Gastrocnemius medialis (tissue), 4 donors: ENCODE measurements at regions not wholly inside any gene's neighbourhood (a gene's known extent, or its start where the extent isn't known, plus 50 kb on each side); places are given as distances from the start of the nearest gene placed in this dataset.

Experiments
- ATAC-seq, 2 donors: fragments of 150-250 bp; one replicate each; pipeline ENCODE4 v1.9.1; 2016
- DNase-seq, 2 donors: peaks; one replicate each; pipeline ENCODE4 v3.0.0-alpha.2; 2019
- H3K27ac ChIP-seq, 4 donors: fragments of 200-600 bp; sonication (generic); 1 replicate in 1 of 4; 2 replicates in 3 of 4; pipeline ENCODE4 v1.5.1; 2016 to 2018; ENCODE audit warnings: mild to moderate bottlenecking in 2 of 4, moderate library complexity in 1 of 4
- H3K27me3 ChIP-seq, 3 donors: fragments of 200-600 bp; sonication (generic) in 2 of 3; 1 replicate in 1 of 3; 2 replicates in 2 of 3; pipeline versions ENCODE4 v1.5.1 to v1.6.0; 2016 to 2019; ENCODE audit warnings: mild to moderate bottlenecking in 1 of 3, moderate library complexity in 1 of 3
- H3K36me3 ChIP-seq, 2 donors: fragments of 200-600 bp; sonication (generic) in 1 of 2; one replicate each; pipeline ENCODE4 v1.5.1; 2017 to 2018
- H3K4me1 ChIP-seq, 2 donors: fragments of 200-600 bp; sonication (generic) in 1 of 2; one replicate each; pipeline ENCODE4 v1.5.1; 2016 to 2017; ENCODE audit warnings: mild to moderate bottlenecking in 2 of 2
- H3K4me3 ChIP-seq, 4 donors: fragments of 200-600 bp; sonication (generic) in 3 of 4; 1 replicate in 1 of 4; 2 replicates in 3 of 4; pipeline ENCODE4 v1.5.1; 2016 to 2019; ENCODE audit warnings: mild to moderate bottlenecking in 2 of 4
- H3K9me3 ChIP-seq, 3 donors: fragments of 200-600 bp; sonication (generic) in 2 of 3; 1 replicate in 1 of 3; 2 replicates in 2 of 3; pipeline ENCODE4 v1.5.1; 2016 to 2019
- POLR2A ChIP-seq, 2 donors: fragments of 450-650 bp; IDR thresholded peaks; one replicate each; pipeline ENCODE4 v1.6.1; 2017; ENCODE audit warnings: antibody characterized with exemption in 2 of 2, mild to moderate bottlenecking in 2 of 2, moderate library complexity in 2 of 2
- in situ Hi-C, 4 donors: fragments of 200-750 bp; cut with MboI; loops; one replicate each; pipeline versions ENCODE4 v1.15.0 to v1.8.0; 2017; ENCODE audit warnings: low sequenced_read_pairs in 4 of 4
- intact Hi-C: fragments of 100-400 bp; cut with DNase I; formaldehyde crosslinking; loops from one replicate; pipeline ENCODE4 v1.15.1; 2023; ENCODE audit warnings: low total_unique reads
- TF ChIP-seq, protein P1 (sequence below), 5 experiments: fragments of 450-650 bp in 3 of 5; fragments of 200-600 bp in 2 of 5; sonication (generic) in 2 of 5; IDR thresholded peaks in 4 of 5; conservative IDR thresholded peaks in 1 of 5; 1 replicate in 4 of 5; 2 replicates in 1 of 5; pipeline ENCODE4 v1.5.1; 2016 to 2019; ENCODE audit warnings: antibody characterized with exemption in 5 of 5, mild to moderate bottlenecking in 3 of 5, moderate library complexity in 3 of 5

DNA sequence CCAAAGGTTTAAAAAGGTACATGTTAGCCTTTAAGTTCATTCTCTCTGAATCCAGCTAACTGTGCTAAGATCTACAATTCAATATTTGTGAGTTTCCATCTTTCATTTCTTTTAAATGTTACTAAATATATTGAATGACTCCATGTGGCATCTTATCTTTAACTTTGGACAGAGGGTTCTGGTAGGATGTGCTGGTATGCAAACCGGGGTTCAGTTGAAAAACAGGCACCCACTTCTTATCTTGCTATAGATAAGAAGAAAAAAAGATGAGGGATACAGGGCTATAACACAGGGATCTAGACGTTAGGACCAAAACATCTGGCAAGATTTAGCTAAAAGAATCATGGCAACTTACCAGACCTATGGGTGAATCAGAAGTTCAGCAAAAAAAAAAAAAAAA is 538.3 kb downstream of the EDEM1 start:
- TF ChIP-seq, protein P1, sequence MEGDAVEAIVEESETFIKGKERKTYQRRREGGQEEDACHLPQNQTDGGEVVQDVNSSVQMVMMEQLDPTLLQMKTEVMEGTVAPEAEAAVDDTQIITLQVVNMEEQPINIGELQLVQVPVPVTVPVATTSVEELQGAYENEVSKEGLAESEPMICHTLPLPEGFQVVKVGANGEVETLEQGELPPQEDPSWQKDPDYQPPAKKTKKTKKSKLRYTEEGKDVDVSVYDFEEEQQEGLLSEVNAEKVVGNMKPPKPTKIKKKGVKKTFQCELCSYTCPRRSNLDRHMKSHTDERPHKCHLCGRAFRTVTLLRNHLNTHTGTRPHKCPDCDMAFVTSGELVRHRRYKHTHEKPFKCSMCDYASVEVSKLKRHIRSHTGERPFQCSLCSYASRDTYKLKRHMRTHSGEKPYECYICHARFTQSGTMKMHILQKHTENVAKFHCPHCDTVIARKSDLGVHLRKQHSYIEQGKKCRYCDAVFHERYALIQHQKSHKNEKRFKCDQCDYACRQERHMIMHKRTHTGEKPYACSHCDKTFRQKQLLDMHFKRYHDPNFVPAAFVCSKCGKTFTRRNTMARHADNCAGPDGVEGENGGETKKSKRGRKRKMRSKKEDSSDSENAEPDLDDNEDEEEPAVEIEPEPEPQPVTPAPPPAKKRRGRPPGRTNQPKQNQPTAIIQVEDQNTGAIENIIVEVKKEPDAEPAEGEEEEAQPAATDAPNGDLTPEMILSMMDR (IDR thresholded peaks at IDR 0.05 in 4 of 5, conservative IDR thresholded peaks at IDR 0.05 in 1 of 5): no peak
- ATAC-seq (no peak), DNase-seq (no peak)
- no peaks in the 10 kb centered on the region for H3K9me3 ChIP-seq
- H3K4me1 ChIP-seq: no peaks in the 10 kb centered on the region
- no peak overlapping the region for H3K27ac ChIP-seq
- H3K4me3 ChIP-seq: no peak overlapping the region
- intact Hi-C loops: no loop called here
- H3K27me3 ChIP-seq: no peaks in the 10 kb centered on the region
- in situ Hi-C loops: no loop called here
- H3K36me3 ChIP-seq: no peaks in the 10 kb centered on the region

DNA sequence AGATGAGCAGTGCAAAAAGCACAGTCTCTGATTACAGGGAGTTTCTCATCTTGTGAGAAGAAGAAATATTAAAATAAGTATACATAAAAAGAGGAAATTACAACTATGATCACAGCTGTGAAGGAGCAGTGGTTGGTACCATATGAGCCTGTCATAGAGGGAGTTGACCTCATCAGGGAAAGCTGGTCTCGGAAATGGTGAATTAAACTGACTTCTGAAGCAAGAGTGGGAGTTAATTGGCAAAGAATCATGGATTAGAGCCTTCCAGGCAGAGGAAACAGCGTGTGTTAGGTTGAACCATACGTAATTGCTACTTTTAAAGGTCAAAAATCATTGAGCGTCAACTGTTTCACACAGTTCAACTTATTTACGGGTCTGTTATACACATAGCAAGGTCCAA is 539.1 kb downstream of the EDEM1 start:
- Histone ChIP-seq H3K4me3 (no peak overlapping the region), H3K36me3 (no peaks in the 10 kb centered on the region), H3K4me1 (no peaks in the 10 kb centered on the region), H3K27ac (no peak overlapping the region), H3K27me3 (no peaks in the 10 kb centered on the region), H3K9me3 (no peaks in the 10 kb centered on the region)
- no peak for DNase-seq
- intact Hi-C loops: no loop called here
- in situ Hi-C loops: no loop called here
- ATAC-seq: no peak
- no peak for TF ChIP-seq POLR2A (IDR thresholded peaks at IDR 0.05)
- TF ChIP-seq, protein P1 (IDR thresholded peaks at IDR 0.05 in 4 of 5, conservative IDR thresholded peaks at IDR 0.05 in 1 of 5): no peak

DNA sequence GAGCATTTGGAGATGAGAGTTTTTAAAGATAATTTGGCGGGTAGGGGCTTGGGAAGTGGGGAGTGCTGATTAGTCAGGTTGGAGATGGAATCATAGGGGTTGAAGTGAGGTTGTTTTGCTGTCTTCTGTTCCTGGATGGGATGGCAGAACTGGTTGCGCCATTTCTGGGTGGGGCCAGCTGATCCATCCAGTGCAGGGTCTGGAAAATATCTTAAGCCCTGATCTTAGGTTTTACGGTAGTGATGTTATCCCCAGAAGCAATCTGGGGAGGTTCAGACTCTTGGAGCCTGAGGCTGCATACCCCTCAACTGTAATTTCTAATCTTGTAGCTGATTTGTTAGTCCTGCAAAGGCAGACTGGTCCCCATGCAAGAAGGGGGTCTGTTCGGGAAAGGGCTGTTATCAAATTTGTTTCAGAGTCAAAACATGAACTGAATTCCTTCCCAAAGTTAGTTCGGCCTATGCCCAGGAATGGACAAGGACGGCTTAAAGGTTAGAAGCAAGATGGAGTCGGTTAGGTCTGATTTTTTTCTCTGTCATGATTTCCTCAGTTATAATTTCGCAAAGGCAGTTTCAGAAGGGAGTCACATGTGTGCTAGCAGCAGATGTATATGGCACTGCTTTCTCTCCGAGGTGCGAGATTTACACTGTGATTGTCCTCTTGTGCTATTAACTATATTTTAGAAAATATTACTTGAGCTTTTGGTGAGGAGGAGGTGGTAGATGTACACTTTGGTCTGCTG is 540.4 kb downstream of the EDEM1 start:
- in situ Hi-C loops (no loop called here), intact Hi-C loops (no loop called here)
- Histone ChIP-seq H3K4me1 (no peaks in the 10 kb centered on the region), H3K4me3 (no peak overlapping the region), H3K9me3 (no peaks in the 10 kb centered on the region), H3K27me3 (no peaks in the 10 kb centered on the region), H3K27ac (no peak overlapping the region), H3K36me3 (no peaks in the 10 kb centered on the region)
- TF ChIP-seq, protein P1 (IDR thresholded peaks at IDR 0.05 in 4 of 5, conservative IDR thresholded peaks at IDR 0.05 in 1 of 5): no peak
- no peak for TF ChIP-seq POLR2A (IDR thresholded peaks at IDR 0.05)
- no peak for ATAC-seq
- no peak for DNase-seq

DNA sequence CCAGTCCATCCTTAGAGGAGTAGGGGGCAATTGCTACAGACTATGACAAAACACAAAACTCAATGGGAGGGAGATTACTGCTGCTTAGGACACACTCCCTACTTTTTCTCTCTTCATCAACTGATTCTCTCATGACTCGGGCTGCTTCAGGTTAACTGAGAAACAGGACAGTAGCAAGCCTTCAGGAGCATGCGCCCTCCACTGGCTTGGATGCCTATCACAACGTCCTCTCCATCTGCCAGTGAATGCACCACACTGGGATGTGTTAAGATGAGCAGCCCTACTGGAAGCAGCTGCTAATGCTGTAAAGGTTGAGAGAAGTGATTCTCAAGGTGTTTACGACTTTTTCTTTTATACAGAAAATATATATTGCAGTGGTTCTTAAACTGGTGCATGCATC is 542.3 kb downstream of the EDEM1 start:
- in situ Hi-C loops: no loop called here
- H3K27ac ChIP-seq: no peak overlapping the region
- no peaks in the 10 kb centered on the region for H3K9me3 ChIP-seq
- no peak for ATAC-seq
- TF ChIP-seq, protein P1 (IDR thresholded peaks at IDR 0.05 in 4 of 5, conservative IDR thresholded peaks at IDR 0.05 in 1 of 5): no peak
- no peak for TF ChIP-seq POLR2A (IDR thresholded peaks at IDR 0.05)
- H3K36me3 ChIP-seq: no peaks in the 10 kb centered on the region
- H3K27me3 ChIP-seq: no peaks in the 10 kb centered on the region
- no peak for DNase-seq
- no peak overlapping the region for H3K4me3 ChIP-seq
- intact Hi-C loops: no loop called here
- no peaks in the 10 kb centered on the region for H3K4me1 ChIP-seq

DNA sequence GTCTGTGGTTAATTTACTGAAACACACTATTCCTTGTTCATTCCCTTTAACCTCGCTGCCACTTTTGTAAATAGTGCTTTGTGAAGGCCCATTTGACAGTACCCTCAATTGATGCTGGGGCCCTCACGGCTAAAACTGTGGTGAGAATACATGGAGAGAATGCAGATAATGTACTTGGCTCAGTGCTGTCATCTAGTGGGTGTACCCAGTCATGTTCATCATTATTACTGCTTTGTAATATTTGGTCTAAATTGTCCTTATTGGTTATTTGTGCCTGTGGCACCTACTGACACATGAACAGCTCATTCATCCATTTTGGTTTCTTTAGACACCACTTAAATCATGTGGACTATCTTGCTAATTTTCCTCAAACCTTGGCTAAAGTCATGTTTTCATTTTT is 543.6 kb downstream of the EDEM1 start:
- ATAC-seq: no peak
- Histone ChIP-seq H3K9me3 (no peaks in the 10 kb centered on the region), H3K4me3 (no peak overlapping the region), H3K27me3 (no peaks in the 10 kb centered on the region), H3K4me1 (no peaks in the 10 kb centered on the region), H3K36me3 (no peaks in the 10 kb centered on the region), H3K27ac (no peak overlapping the region)
- no peak for TF ChIP-seq POLR2A (IDR thresholded peaks at IDR 0.05)
- TF ChIP-seq, protein P1 (IDR thresholded peaks at IDR 0.05 in 4 of 5, conservative IDR thresholded peaks at IDR 0.05 in 1 of 5): no peak
- DNase-seq: no peak
- intact Hi-C loops: no loop called here
- in situ Hi-C loops: no loop called here
